Osteoblast (primary cell): ENCODE measurements at regions not wholly inside any gene's neighbourhood (a gene's known extent, or its start where the extent isn't known, plus 50 kb on each side); places are given as distances from the start of the nearest gene placed in this dataset.

ENCODE experiments used
- DNase-seq: peaks from one replicate; pipeline ENCODE4 v3.0.0; 2011; ENCODE audit warnings: low spot score, mixed read lengths; ENCODE audit not compliant: insufficient read length; ENCODE audit errors: missing footprints
- H2AFZ ChIP-seq: 2 replicates; pipeline ENCODE4 v1.6.0; 2011; ENCODE audit warnings: mild to moderate bottlenecking, low read length
- H3K27ac ChIP-seq: 2 replicates; pipeline ENCODE4 v1.5.1; 2011; ENCODE audit warnings: mild to moderate bottlenecking, low read depth, low read length, moderate library complexity
- H3K27me3 ChIP-seq: 2 replicates; pipeline ENCODE4 v1.6.0; 2012; ENCODE audit warnings: mild to moderate bottlenecking, control low read depth, inconsistent platforms, low read length, moderate library complexity; ENCODE audit not compliant: insufficient read depth
- H3K36me3 ChIP-seq: 2 replicates; pipeline ENCODE4 v1.5.1; 2011; ENCODE audit warnings: mild to moderate bottlenecking, low read length, control low read depth, moderate library complexity; ENCODE audit not compliant: insufficient read depth
- H3K4me1 ChIP-seq: 2 replicates; pipeline ENCODE4 v1.5.1; 2011; ENCODE audit warnings: mild to moderate bottlenecking, low read length, control low read depth, moderate library complexity; ENCODE audit not compliant: insufficient read depth
- H3K4me2 ChIP-seq: 2 replicates; pipeline ENCODE4 v1.6.0; 2011; ENCODE audit warnings: mild to moderate bottlenecking, low read length; ENCODE audit not compliant: insufficient read depth
- H3K4me3 ChIP-seq: fragments of 200-600 bp; sonication (generic); 3 replicates; pipeline ENCODE4 v1.5.1; 2012; ENCODE audit warnings: mild to moderate bottlenecking, low read length, inconsistent platforms; ENCODE audit not compliant: insufficient read depth
- H3K79me2 ChIP-seq: 2 replicates; pipeline ENCODE4 v1.6.0; 2012; ENCODE audit warnings: mild to moderate bottlenecking, low read length, control low read depth, inconsistent platforms; ENCODE audit not compliant: insufficient read depth
- H3K9me3 ChIP-seq: 2 replicates; pipeline ENCODE4 v1.5.1; 2011; ENCODE audit warnings: low read depth, low read length, control low read depth
- H4K20me1 ChIP-seq: 2 replicates; pipeline ENCODE4 v1.6.0; 2012; ENCODE audit warnings: mild to moderate bottlenecking, low read length, control low read depth; ENCODE audit not compliant: insufficient read depth
- TF ChIP-seq, protein P1 (sequence below): IDR thresholded peaks from 2 replicates; pipeline ENCODE4 v1.5.1; 2011; ENCODE audit warnings: mild to moderate bottlenecking, low read depth, low read length, moderate library complexity; ENCODE audit errors: extremely low read depth

DNA sequence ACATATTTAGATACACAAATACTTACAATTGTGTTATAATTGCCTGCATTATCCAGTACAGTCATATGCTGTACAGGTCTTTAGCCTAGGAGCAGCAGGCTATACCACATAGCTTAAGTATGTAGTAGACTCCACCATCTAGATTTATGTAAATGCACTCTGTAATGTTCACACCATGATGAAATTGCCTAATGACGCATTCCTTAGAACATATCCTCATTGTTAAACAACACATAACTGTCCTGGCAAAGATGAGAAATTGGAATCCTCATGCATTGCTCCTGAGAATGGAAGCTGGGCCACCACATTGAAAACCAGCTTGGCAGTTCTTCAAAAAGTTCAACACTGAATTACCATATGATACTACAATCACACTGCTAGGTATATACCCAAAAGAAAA lies 1002.8 kb upstream of the CELF2 start:
- Histone ChIP-seq H3K36me3 (no peaks in the 10 kb centered on the region), H3K9me3 (no peaks in the 10 kb centered on the region), H3K4me3 (no peak overlapping the region), H3K27ac (no peak overlapping the region), H3K27me3 (no peaks in the 10 kb centered on the region), H3K4me2 (no peak overlapping the region), H4K20me1 (no peaks in the 10 kb centered on the region), H3K4me1 (no peaks in the 10 kb centered on the region), H2AFZ (no peak overlapping the region), H3K79me2 (no peaks in the 10 kb centered on the region)
- TF ChIP-seq, protein P1, sequence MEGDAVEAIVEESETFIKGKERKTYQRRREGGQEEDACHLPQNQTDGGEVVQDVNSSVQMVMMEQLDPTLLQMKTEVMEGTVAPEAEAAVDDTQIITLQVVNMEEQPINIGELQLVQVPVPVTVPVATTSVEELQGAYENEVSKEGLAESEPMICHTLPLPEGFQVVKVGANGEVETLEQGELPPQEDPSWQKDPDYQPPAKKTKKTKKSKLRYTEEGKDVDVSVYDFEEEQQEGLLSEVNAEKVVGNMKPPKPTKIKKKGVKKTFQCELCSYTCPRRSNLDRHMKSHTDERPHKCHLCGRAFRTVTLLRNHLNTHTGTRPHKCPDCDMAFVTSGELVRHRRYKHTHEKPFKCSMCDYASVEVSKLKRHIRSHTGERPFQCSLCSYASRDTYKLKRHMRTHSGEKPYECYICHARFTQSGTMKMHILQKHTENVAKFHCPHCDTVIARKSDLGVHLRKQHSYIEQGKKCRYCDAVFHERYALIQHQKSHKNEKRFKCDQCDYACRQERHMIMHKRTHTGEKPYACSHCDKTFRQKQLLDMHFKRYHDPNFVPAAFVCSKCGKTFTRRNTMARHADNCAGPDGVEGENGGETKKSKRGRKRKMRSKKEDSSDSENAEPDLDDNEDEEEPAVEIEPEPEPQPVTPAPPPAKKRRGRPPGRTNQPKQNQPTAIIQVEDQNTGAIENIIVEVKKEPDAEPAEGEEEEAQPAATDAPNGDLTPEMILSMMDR: no peak
- DNase-seq: no peak

DNA sequence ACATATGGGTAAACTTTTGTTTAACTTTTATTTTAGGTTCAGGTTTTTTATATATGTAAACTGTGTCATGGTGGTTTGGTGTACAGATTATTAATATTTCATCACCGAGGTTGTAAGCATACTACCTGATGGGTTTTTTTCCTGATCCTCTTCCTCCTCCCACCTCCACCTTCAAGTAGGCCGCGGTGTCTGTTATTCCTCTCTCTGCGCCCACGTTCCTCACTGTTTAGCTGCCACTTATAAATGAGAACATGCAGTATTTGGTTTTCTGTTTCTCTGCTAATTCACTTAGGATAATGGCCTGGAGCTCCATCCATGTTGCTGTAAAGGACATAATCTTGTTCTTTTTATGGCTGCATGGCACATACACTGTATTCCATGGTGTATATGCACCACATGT lies 1000.0 kb upstream of the CELF2 start:
- Histone ChIP-seq H3K9me3 (no peaks in the 10 kb centered on the region), H2AFZ (no peak overlapping the region)
- TF ChIP-seq, protein P1: no peak

DNA sequence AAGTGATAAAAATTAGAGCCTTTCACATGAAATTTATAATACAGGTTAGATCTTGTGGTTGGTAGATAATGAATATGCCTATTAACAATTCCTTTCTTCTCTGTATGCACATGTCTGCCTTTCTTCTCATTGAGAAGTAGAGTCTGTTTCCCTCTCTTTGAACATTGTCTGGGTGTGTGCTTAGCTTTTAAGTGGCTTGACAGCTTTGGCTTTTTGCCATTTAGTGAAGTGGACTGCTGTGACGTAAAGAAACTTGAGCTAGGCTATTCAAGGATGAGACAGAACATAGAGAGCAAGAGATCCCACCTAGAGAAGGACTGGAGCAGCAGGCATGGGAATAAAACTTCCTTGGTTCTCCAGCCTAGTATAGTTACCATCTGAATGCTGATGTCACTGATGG lies 996.7 kb upstream of the CELF2 start:
- no peaks in the 10 kb centered on the region for H3K79me2 ChIP-seq
- H3K27ac ChIP-seq: no peak overlapping the region
- DNase-seq: no peak
- H3K36me3 ChIP-seq: no peaks in the 10 kb centered on the region
- H4K20me1 ChIP-seq: no peaks in the 10 kb centered on the region
- H3K4me3 ChIP-seq: no peak overlapping the region
- H3K4me1 ChIP-seq: no peaks in the 10 kb centered on the region
- TF ChIP-seq, protein P1: no peak
- H3K4me2 ChIP-seq: no peak overlapping the region
- H3K9me3 ChIP-seq: no peaks in the 10 kb centered on the region
- H2AFZ ChIP-seq: no peak overlapping the region
- no peaks in the 10 kb centered on the region for H3K27me3 ChIP-seq

More for the DNA sequence above, 1000.0 kb upstream of the CELF2 start:
- no peak overlapping the region for H3K27ac ChIP-seq
- no peak for DNase-seq
- no peak overlapping the region for H3K4me2 ChIP-seq
- H4K20me1 ChIP-seq: no peaks in the 10 kb centered on the region
- no peaks in the 10 kb centered on the region for H3K79me2 ChIP-seq
- H3K4me3 ChIP-seq: no peak overlapping the region
- H3K36me3 ChIP-seq: no peaks in the 10 kb centered on the region
- H3K4me1 ChIP-seq: no peaks in the 10 kb centered on the region
- no peaks in the 10 kb centered on the region for H3K27me3 ChIP-seq

DNA sequence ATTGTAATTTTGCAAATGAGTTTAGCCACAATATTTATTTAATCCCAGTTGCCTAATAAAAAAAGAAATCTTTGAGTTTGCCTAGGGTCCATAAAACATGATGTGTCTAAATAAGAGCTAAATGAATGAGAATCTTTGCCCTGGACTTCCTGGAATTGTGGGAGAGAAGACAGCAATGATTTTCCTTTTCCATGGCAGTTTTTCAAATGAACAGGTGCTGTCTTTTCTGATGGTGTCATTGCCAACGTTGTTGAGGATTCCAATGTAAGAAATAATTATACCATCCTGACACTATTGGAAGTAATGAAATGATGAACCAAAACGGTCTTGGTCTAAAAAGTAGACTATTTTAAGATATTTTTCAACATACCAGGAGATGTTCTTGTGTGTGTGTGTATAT lies 984.7 kb upstream of the CELF2 start:
- Histone ChIP-seq H3K9me3 (no peaks in the 10 kb centered on the region), H2AFZ (no peak overlapping the region), H3K4me2 (no peak overlapping the region), H3K4me1 (no peaks in the 10 kb centered on the region), H4K20me1 (no peaks in the 10 kb centered on the region), H3K36me3 (no peaks in the 10 kb centered on the region), H3K79me2 (no peaks in the 10 kb centered on the region), H3K27me3 (no peaks in the 10 kb centered on the region), H3K27ac (no peak overlapping the region), H3K4me3 (no peak overlapping the region)
- no peak for DNase-seq
- TF ChIP-seq, protein P1: no peak
